H1 (cell line): ENCODE measurements at regions not wholly inside any gene's neighbourhood (a gene's known extent, or its start where the extent isn't known, plus 50 kb on each side); places are given as distances from the start of the nearest gene placed in this dataset.

Source experiments
- CHD7 ChIP-seq: fragments of 300-600 bp; sonication (generic); IDR thresholded peaks from 2 replicates; pipeline ENCODE4 v1.7.1; 2012; ENCODE audit warnings: low read length, moderate library complexity, mild to moderate bottlenecking, inconsistent platforms; ENCODE audit not compliant: insufficient replicate concordance
- KDM1A ChIP-seq: fragments of 200-600, 300-600 bp; sonication (generic); IDR thresholded peaks from 2 replicates; pipeline ENCODE4 v1.7.1; 2016; ENCODE audit warnings: mild to moderate bottlenecking, low read length, borderline replicate concordance
- MAFK ChIP-seq: IDR thresholded peaks from 2 replicates; pipeline ENCODE4 v1.6.1; 2012; ENCODE audit warnings: low read depth, mild to moderate bottlenecking, improper control_type of control experiment, low read length
- SIN3A ChIP-seq, 2 experiments: IDR thresholded peaks in 1 of 2; conservative IDR thresholded peaks in 1 of 2; 2 replicates each; pipeline ENCODE4 v1.6.1; 2011 to 2012; ENCODE audit warnings: low read length in 2 of 2, improper control_type of control experiment in 1 of 2, low read depth in 1 of 2, mild to moderate bottlenecking in 1 of 2
- YY1 ChIP-seq: IDR thresholded peaks from 2 replicates; pipeline ENCODE4 v1.6.1; 2011; ENCODE audit warnings: low read depth, mild to moderate bottlenecking, low read length

- TF ChIP-seq CHD7 (no peak), MAFK (no peak), YY1 (no peak), KDM1A (no peak), SIN3A (conservative IDR thresholded peaks at IDR 0.05 in 1 of 2, IDR thresholded peaks at IDR 0.05 in 1 of 2; ENCODE audit: low read depth in 1 of 2, low read length in 2 of 2) (no peak)
- TF ChIP-seq, all 59 proteins: peak for 0
Measured at GRCh38 chr13:80499536-80500290, 158.8 kb upstream of the SPRY2 start (continued).
